Stomach (tissue), 8 donors: ENCODE measurements at regions not wholly inside any gene's neighbourhood (a gene's known extent, or its start where the extent isn't known, plus 50 kb on each side); places are given as distances from the start of the nearest gene placed in this dataset.
"Not testable (repeated sequence)": the region's sequence is repeated elsewhere in the genome, so short reads cannot be mapped to it uniquely, and the experiment has no call there.

ENCODE experiments used
- DNase-seq, 2 donors: peaks; one replicate each; pipeline versions ENCODE4 v3.0.0 to v3.0.0-alpha.2; 2013 to 2019
- H3K27ac ChIP-seq, 5 donors: fragments of 200-600 bp in 4 of 5; sonication (generic) in 4 of 5; one replicate each; pipeline ENCODE4 v1.5.1; 2013 to 2019; ENCODE audit warnings: mild to moderate bottlenecking in 1 of 5, moderate library complexity in 1 of 5
- H3K27me3 ChIP-seq, 3 donors: fragments of 200-600 bp; sonication (generic); one replicate each; pipeline ENCODE4 v1.5.1; 2017 to 2019; ENCODE audit warnings: mixed run types in 1 of 3
- H3K36me3 ChIP-seq, 4 donors: fragments of 200-600 bp; sonication (generic); 1 replicate in 3 of 4; 2 replicates in 1 of 4; pipeline ENCODE4 v1.5.1; 2016 to 2019
- H3K4me1 ChIP-seq, 4 donors: fragments of 200-600 bp; sonication (generic); one replicate each; pipeline ENCODE4 v1.5.1; 2016 to 2019
- H3K4me3 ChIP-seq, 4 donors: fragments of 200-600 bp; sonication (generic) in 3 of 4; one replicate each; pipeline ENCODE4 v1.5.1; 2016 to 2019; ENCODE audit warnings: mild to moderate bottlenecking in 1 of 4
- H3K9me3 ChIP-seq, 4 donors: fragments of 200-600 bp; sonication (generic); one replicate each; pipeline ENCODE4 v1.5.1; 2016 to 2019
- CTCF ChIP-seq, 7 experiments: fragments of 450-650 bp in 4 of 7; fragments of 200-600 bp in 3 of 7; sonication (generic) in 3 of 7; IDR thresholded peaks; one replicate each; pipeline ENCODE4 v1.5.1; 2016 to 2019; ENCODE audit warnings: antibody characterized with exemption in 7 of 7, control low read depth in 2 of 7, mild to moderate bottlenecking in 1 of 7
- EP300 ChIP-seq: sonication (generic); formaldehyde crosslinking; IDR thresholded peaks from one replicate; pipeline ENCODE4 v1.6.1; 2017; ENCODE audit warnings: antibody characterized with exemption
- POLR2A ChIP-seq, 4 donors: fragments of 450-650 bp; IDR thresholded peaks; one replicate each; pipeline ENCODE4 v1.6.1; 2016; ENCODE audit warnings: antibody characterized with exemption in 4 of 4, control low read depth in 2 of 4, mild to moderate bottlenecking in 1 of 4, moderate library complexity in 1 of 4
- POLR2AphosphoS5 ChIP-seq, 3 donors: sonication (generic); formaldehyde crosslinking; IDR thresholded peaks; one replicate each; pipeline ENCODE4 v1.6.1; 2016; ENCODE audit warnings: antibody characterized with exemption in 3 of 3
- WGBS, 5 donors: extraction: QIAGEN DNeasy Blood & Tissue Kit in 3 of 5; methylation state at CpG; one replicate each; pipeline versions ENCODE4 v1.1.5 to v1.1.7; 2013 to 2018; 5-methylcytosine and 5-hydroxymethylcytosine counted together
- intact Hi-C: fragments of 100-400 bp; cut with DNase I; formaldehyde crosslinking; loops from one replicate; pipeline ENCODE4 v1.15.1; 2023; ENCODE audit warnings: low total_unique reads
- donor health status: healthy with polysubstance abuse.
- donor health status: Bipolar disorder and iron deficiency.
- donor health status: healthy.

- TF ChIP-seq CTCF (IDR thresholded peaks at IDR 0.05) (no peak), EP300 (no peak), POLR2AphosphoS5 (IDR thresholded peaks at IDR 0.05) (no peak), POLR2A (IDR thresholded peaks at IDR 0.05) (no peak)
- Histone ChIP-seq H3K27ac (no peak overlapping the region), H3K36me3 (no peaks in the 10 kb centered on the region), H3K27me3 (no peaks in the 10 kb centered on the region), H3K4me3 (no peak overlapping the region), H3K4me1 (no peaks in the 10 kb centered on the region), H3K9me3 (no peaks in the 10 kb centered on the region)
- 77 to 87% (median 85%) methylated on average over 4 of the region's 4 CpGs for WGBS, 5 donors
- no peak for DNase-seq
- intact Hi-C loops = no loop called here
These were observed 159.4 kb downstream of the RASEF start for GRCh38 chr9:82903503-82903902.

GRCh38 chr9:82911996-82912395, 150.9 kb downstream of the RASEF start:
- no peak for DNase-seq
- H3K4me1 ChIP-seq = no peaks in the 10 kb centered on the region
- TF ChIP-seq POLR2AphosphoS5 (IDR thresholded peaks at IDR 0.05) (no peak), CTCF (IDR thresholded peaks at IDR 0.05) (no peak)
- H3K36me3 ChIP-seq = no peaks in the 10 kb centered on the region
- no peaks in the 10 kb centered on the region for H3K27me3 ChIP-seq
- H3K9me3 ChIP-seq = peaks cover 0 to 14% (median 12%) of the 10 kb centered on the region in 4 donors
- no peak overlapping the region for H3K27ac ChIP-seq
- 56 to 77% (median 67%) methylated on average over 3 of the region's 3 CpGs for WGBS, 5 donors
- H3K4me3 ChIP-seq = no peak overlapping the region
- intact Hi-C loops = no loop called here

DNA sequence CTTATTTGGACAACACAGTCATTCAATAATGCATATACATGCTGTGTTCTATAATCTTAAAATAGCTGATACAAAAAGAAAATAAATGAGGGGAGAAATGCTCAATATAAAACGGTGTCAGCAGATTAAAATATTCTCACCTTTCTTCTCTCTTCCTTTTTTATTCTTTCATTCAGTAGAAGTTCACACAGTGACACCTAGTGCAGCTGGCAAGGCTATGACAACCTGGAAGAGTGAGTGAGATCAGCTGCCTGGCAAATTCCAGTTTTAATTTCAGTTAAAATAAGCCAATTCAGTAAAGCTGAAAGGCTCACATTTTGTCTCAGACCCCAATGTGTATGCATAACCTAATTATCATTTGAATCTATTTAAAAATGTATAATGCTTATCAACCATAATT, 150.3 kb downstream of the RASEF start:
- 11 to 22% (median 15%) methylated on average over 1 of the region's 1 CpG for WGBS, 5 donors
- DNase-seq = no peak
- Histone ChIP-seq H3K27me3 (no peaks in the 10 kb centered on the region), H3K36me3 (no peaks in the 10 kb centered on the region), H3K9me3 (peaks cover 0 to 14% (median 12%) of the 10 kb centered on the region in 4 donors), H3K4me1 (no peaks in the 10 kb centered on the region), H3K4me3 (no peak overlapping the region), H3K27ac (no peak overlapping the region)
- intact Hi-C loops = no loop called here
- TF ChIP-seq POLR2A (IDR thresholded peaks at IDR 0.05) (no peak), EP300 (no peak), POLR2AphosphoS5 (IDR thresholded peaks at IDR 0.05) (no peak), CTCF (IDR thresholded peaks at IDR 0.05) (no peak)

GRCh38 chr9:82916238-82916637, 146.7 kb downstream of the RASEF start:
- H3K4me1 ChIP-seq, H3K36me3 ChIP-seq, H3K4me3 ChIP-seq, H3K27me3 ChIP-seq, H3K27ac ChIP-seq, intact Hi-C loops, DNase-seq: not testable (repeated sequence)
- H3K9me3 ChIP-seq = peaks cover 0 to 14% (median 12%) of the 10 kb centered on the region in 4 donors
- 43 to 60% (median 50%) methylated on average over 1 of the region's 1 CpG for WGBS, 5 donors

DNA sequence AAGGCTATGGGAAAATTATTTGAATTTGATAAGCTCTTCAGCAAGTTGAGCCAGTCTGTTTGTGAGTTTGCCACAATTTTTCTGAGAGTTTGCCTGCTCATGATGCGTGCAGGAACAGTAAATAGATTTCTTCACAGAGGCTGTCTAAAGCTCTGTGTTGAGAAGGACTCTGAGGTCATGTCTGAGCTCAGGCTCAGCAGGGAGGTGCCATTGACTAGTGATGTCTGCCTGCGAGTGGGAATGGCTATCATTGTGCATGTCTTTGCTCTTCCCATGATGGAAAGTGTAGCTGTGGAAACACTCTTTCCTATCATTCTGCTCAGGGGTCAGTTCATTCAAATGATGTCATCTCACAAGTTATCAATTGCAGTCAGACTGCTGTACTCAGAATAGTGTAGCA, 142.8 kb downstream of the RASEF start:
- no peak for TF ChIP-seq CTCF (IDR thresholded peaks at IDR 0.05)
- TF ChIP-seq POLR2A (IDR thresholded peaks at IDR 0.05) = no peak
- no peak for TF ChIP-seq EP300
- no peak for TF ChIP-seq POLR2AphosphoS5 (IDR thresholded peaks at IDR 0.05)
- peaks cover 0 to 9% (median 3%) of the 10 kb centered on the region in 4 donors for H3K4me1 ChIP-seq
- WGBS, 5 donors = 54 to 84% (median 69%) methylated on average over 2 of the region's 2 CpGs
- no peak for DNase-seq
- H3K27ac ChIP-seq = no peak overlapping the region
- H3K4me3 ChIP-seq = no peak overlapping the region
- no peaks in the 10 kb centered on the region for H3K36me3 ChIP-seq
- intact Hi-C loops = no loop called here
- no peaks in the 10 kb centered on the region for H3K27me3 ChIP-seq
- peaks cover 0 to 14% (median 12%) of the 10 kb centered on the region in 4 donors for H3K9me3 ChIP-seq
